ENCODE measurements at regions not wholly inside any gene's neighbourhood (a gene's known extent, or its start where the extent isn't known, plus 50 kb on each side); places are given as distances from the start of the nearest gene placed in this dataset.

DNA sequence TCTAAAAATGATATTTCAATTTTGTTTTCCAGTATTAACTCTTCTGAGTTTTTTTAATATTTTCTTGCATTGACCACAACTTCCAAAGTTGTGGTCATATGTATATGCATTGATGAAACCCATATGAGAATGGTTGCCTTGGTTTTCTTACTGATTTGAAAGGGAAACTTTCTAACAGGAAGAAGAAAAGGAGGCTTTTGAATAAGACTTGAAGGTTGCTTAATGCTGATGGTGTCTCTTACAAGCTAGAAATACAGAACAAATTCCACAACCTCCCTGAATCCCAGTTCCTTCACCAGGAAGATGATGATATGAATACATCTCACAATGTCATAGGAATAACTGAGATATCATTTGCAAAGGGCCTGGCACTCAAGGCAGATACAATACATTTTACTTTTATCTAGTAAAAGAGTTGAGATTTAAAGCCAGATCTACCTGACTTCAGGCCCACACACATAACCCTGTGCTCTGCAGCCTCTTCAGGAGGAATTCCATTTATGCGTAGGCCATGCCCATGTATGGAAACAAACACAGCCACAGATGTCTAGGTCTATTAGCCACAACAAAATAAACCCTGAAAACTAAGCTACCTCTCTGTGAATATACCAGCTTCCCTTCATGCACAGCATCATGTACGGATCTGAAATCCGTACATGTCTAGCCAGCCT lies 165.4 kb upstream of the PLEKHG7 start:
- ATAC-seq, result peak; percentile 45; the same call in 2 of the 3 replicates
- H3K27ac Mint-ChIP-seq, result no peak overlapping the region
- H3K27ac ChIP-seq (ENCODE audit: low read depth), result no peak overlapping the region

More for the DNA sequence above, 165.4 kb upstream of the PLEKHG7 start:
- Mint-ChIP-seq H3K4me3 (no peak overlapping the region), H3K27me3 (ENCODE audit: insufficient read depth, low read depth, poor library complexity) (no peaks in the 10 kb centered on the region), H3K9me3 (no peaks in the 10 kb centered on the region), H3K4me1 (peaks cover 11% of the 10 kb centered on the region; the same call in 2 of the 3 replicates), H3K36me3 (ENCODE audit: low read depth) (no peaks in the 10 kb centered on the region)
- no peaks in the 10 kb centered on the region for H3K27me3 ChIP-seq (ENCODE audit: insufficient read depth)
- H3K4me2 ChIP-seq, result no peak overlapping the region
- H4K20me1 ChIP-seq (replicated peaks; ENCODE audit: insufficient read depth), result no peaks in the 10 kb centered on the region
- no peaks in the 10 kb centered on the region for H3K4me1 ChIP-seq (ENCODE audit: insufficient read depth)
- H2AFZ ChIP-seq, result no peak overlapping the region
- H3K79me2 ChIP-seq (replicated peaks; ENCODE audit: insufficient read depth), result no peaks in the 10 kb centered on the region
- DNase-seq (ENCODE audit: low spot score), result peak; percentile 17
- no peaks in the 10 kb centered on the region for H3K36me3 ChIP-seq (ENCODE audit: insufficient read depth)
- no peaks in the 10 kb centered on the region for H3F3A ChIP-seq (replicated peaks; ENCODE audit: low read depth)
- H3K4me3 ChIP-seq, result no peak overlapping the region
- TF ChIP-seq CREB1 (CRISPR knock-in tag; IDR thresholded peaks at IDR 0.05; ENCODE audit: low read depth) (no peak), ZNF331 (CRISPR knock-in tag; IDR thresholded peaks at IDR 0.05; ENCODE audit: low read depth) (no peak), NANOG (IDR thresholded peaks at IDR 0.05; ENCODE audit: borderline replicate concordance) (no peak), REST (IDR thresholded peaks at IDR 0.05; ENCODE audit: unreplicated experiment) (no peak), STAT1 (IDR thresholded peaks at IDR 0.05; ENCODE audit: unreplicated experiment) (no peak), ETS1 (IDR thresholded peaks at IDR 0.05) (no peak), ZNF114 (CRISPR knock-in tag; IDR thresholded peaks at IDR 0.05) (no peak), EZH2phosphoT487 (IDR thresholded peaks at IDR 0.05; ENCODE audit: unreplicated experiment) (no peak)
- TF ChIP-seq, protein P1, sequence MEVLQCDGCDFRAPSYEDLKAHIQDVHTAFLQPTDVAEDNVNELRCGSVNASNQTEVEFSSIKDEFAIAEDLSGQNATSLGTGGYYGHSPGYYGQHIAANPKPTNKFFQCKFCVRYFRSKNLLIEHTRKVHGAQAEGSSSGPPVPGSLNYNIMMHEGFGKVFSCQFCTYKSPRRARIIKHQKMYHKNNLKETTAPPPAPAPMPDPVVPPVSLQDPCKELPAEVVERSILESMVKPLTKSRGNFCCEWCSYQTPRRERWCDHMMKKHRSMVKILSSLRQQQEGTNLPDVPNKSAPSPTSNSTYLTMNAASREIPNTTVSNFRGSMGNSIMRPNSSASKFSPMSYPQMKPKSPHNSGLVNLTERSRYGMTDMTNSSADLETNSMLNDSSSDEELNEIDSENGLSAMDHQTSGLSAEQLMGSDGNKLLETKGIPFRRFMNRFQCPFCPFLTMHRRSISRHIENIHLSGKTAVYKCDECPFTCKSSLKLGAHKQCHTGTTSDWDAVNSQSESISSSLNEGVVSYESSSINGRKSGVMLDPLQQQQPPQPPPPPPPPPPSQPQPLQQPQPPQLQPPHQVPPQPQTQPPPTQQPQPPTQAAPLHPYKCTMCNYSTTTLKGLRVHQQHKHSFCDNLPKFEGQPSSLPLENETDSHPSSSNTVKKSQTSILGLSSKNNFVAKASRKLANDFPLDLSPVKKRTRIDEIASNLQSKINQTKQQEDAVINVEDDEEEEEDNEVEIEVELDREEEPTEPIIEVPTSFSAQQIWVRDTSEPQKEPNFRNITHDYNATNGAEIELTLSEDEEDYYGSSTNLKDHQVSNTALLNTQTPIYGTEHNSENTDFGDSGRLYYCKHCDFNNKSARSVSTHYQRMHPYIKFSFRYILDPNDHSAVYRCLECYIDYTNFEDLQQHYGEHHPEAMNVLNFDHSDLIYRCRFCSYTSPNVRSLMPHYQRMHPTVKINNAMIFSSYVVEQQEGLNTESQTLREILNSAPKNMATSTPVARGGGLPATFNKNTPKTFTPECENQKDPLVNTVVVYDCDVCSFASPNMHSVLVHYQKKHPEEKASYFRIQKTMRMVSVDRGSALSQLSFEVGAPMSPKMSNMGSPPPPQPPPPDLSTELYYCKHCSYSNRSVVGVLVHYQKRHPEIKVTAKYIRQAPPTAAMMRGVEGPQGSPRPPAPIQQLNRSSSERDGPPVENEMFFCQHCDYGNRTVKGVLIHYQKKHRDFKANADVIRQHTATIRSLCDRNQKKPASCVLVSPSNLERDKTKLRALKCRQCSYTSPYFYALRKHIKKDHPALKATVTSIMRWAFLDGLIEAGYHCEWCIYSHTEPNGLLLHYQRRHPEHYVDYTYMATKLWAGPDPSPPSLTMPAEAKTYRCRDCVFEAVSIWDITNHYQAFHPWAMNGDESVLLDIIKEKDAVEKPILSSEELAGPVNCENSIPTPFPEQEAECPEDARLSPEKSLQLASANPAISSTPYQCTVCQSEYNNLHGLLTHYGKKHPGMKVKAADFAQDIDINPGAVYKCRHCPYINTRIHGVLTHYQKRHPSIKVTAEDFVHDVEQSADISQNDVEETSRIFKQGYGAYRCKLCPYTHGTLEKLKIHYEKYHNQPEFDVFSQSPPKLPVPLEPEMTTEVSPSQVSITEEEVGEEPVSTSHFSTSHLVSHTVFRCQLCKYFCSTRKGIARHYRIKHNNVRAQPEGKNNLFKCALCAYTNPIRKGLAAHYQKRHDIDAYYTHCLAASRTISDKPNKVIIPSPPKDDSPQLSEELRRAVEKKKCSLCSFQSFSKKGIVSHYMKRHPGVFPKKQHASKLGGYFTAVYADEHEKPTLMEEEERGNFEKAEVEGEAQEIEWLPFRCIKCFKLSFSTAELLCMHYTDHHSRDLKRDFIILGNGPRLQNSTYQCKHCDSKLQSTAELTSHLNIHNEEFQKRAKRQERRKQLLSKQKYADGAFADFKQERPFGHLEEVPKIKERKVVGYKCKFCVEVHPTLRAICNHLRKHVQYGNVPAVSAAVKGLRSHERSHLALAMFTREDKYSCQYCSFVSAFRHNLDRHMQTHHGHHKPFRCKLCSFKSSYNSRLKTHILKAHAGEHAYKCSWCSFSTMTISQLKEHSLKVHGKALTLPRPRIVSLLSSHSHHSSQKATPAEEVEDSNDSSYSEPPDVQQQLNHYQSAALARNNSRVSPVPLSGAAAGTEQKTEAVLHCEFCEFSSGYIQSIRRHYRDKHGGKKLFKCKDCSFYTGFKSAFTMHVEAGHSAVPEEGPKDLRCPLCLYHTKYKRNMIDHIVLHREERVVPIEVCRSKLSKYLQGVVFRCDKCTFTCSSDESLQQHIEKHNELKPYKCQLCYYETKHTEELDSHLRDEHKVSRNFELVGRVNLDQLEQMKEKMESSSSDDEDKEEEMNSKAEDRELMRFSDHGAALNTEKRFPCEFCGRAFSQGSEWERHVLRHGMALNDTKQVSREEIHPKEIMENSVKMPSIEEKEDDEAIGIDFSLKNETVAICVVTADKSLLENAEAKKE (CRISPR knock-in tag; IDR thresholded peaks at IDR 0.05), result no peak
- peaks cover 5% of the 10 kb centered on the region; the same call in 1 of the 2 replicates for H3K9me2 ChIP-seq (ENCODE audit: insufficient read depth)

Measured in GM23338 (cell line).